ENCODE measurements at regions not wholly inside any gene's neighbourhood (a gene's known extent, or its start where the extent isn't known, plus 50 kb on each side); places are given as distances from the start of the nearest gene placed in this dataset.

GRCh38 chr1:104929280-104929679, 1179.6 kb downstream of the AMY1C start:
- no peaks in the 10 kb centered on the region for H3K4me1 ChIP-seq (ENCODE audit: control insufficient read depth, insufficient read depth, low read length)
- DNase-seq (ENCODE audit: low read depth, low spot score) (no peak), ATAC-seq (no peak)
- no peak overlapping the region for H3K27ac ChIP-seq (ENCODE audit: low read length)
- no peaks in the 10 kb centered on the region for H3K27me3 ChIP-seq (ENCODE audit: control insufficient read depth, insufficient read depth, low read length)
- H3K9me3 ChIP-seq (ENCODE audit: control insufficient read depth, insufficient read depth, low read depth, low read length), result no peaks in the 10 kb centered on the region
- no peaks in the 10 kb centered on the region for H3K36me3 ChIP-seq (ENCODE audit: control insufficient read depth, insufficient read depth, low read length)
- H3K4me3 ChIP-seq (ENCODE audit: low read depth in 2 of 2, low read length in 2 of 2), result no peak overlapping the region
- in situ Hi-C loops (cut with HindIII; ENCODE audit: low pct_unique_long_range_greater_than_20kb, low sequenced_read_pairs) (no loop called here), intact Hi-C loops (cut with micrococcal nuclease; ENCODE audit: unreplicated experiment) (no loop called here)
- no TSS peak for BruUV-seq (replicated peaks)
- ChIA-PET CTCF (no interaction called here), POLR2A (no interaction called here)
- TF ChIP-seq TCF7L2 (IDR thresholded peaks at IDR 0.05; ENCODE audit: low read depth, low read length), result no peak
- TF ChIP-seq POLR2AphosphoS5 (IDR thresholded peaks at IDR 0.05; ENCODE audit: low read depth, low read length), result no peak
- TF ChIP-seq, protein P1, sequence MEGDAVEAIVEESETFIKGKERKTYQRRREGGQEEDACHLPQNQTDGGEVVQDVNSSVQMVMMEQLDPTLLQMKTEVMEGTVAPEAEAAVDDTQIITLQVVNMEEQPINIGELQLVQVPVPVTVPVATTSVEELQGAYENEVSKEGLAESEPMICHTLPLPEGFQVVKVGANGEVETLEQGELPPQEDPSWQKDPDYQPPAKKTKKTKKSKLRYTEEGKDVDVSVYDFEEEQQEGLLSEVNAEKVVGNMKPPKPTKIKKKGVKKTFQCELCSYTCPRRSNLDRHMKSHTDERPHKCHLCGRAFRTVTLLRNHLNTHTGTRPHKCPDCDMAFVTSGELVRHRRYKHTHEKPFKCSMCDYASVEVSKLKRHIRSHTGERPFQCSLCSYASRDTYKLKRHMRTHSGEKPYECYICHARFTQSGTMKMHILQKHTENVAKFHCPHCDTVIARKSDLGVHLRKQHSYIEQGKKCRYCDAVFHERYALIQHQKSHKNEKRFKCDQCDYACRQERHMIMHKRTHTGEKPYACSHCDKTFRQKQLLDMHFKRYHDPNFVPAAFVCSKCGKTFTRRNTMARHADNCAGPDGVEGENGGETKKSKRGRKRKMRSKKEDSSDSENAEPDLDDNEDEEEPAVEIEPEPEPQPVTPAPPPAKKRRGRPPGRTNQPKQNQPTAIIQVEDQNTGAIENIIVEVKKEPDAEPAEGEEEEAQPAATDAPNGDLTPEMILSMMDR (IDR thresholded peaks at IDR 0.05), result no peak
- TF ChIP-seq, protein P2, sequence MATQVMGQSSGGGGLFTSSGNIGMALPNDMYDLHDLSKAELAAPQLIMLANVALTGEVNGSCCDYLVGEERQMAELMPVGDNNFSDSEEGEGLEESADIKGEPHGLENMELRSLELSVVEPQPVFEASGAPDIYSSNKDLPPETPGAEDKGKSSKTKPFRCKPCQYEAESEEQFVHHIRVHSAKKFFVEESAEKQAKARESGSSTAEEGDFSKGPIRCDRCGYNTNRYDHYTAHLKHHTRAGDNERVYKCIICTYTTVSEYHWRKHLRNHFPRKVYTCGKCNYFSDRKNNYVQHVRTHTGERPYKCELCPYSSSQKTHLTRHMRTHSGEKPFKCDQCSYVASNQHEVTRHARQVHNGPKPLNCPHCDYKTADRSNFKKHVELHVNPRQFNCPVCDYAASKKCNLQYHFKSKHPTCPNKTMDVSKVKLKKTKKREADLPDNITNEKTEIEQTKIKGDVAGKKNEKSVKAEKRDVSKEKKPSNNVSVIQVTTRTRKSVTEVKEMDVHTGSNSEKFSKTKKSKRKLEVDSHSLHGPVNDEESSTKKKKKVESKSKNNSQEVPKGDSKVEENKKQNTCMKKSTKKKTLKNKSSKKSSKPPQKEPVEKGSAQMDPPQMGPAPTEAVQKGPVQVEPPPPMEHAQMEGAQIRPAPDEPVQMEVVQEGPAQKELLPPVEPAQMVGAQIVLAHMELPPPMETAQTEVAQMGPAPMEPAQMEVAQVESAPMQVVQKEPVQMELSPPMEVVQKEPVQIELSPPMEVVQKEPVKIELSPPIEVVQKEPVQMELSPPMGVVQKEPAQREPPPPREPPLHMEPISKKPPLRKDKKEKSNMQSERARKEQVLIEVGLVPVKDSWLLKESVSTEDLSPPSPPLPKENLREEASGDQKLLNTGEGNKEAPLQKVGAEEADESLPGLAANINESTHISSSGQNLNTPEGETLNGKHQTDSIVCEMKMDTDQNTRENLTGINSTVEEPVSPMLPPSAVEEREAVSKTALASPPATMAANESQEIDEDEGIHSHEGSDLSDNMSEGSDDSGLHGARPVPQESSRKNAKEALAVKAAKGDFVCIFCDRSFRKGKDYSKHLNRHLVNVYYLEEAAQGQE (IDR thresholded peaks at IDR 0.05; ENCODE audit: insufficient read depth in 1 of 2, low read depth in 2 of 2, low read length in 1 of 2), result no peak
- TF ChIP-seq SIN3A (IDR thresholded peaks at IDR 0.05; ENCODE audit: borderline replicate concordance, insufficient read depth, low read depth, low read length), result no peak

- Histone ChIP-seq H3K4me1 (ENCODE audit: control insufficient read depth, insufficient read depth, low read length) (no peaks in the 10 kb centered on the region), H3K9me3 (ENCODE audit: control insufficient read depth, insufficient read depth, low read depth, low read length) (no peaks in the 10 kb centered on the region), H3K36me3 (ENCODE audit: control insufficient read depth, insufficient read depth, low read length) (no peaks in the 10 kb centered on the region), H3K27me3 (ENCODE audit: control insufficient read depth, insufficient read depth, low read length) (no peaks in the 10 kb centered on the region), H3K27ac (ENCODE audit: low read length) (no peak overlapping the region), H3K4me3 (ENCODE audit: low read depth in 2 of 2, low read length in 2 of 2) (no peak overlapping the region)
- TF ChIP-seq TCF7L2 (IDR thresholded peaks at IDR 0.05; ENCODE audit: low read depth, low read length) (no peak), POLR2AphosphoS5 (IDR thresholded peaks at IDR 0.05; ENCODE audit: low read depth, low read length) (no peak), SIN3A (IDR thresholded peaks at IDR 0.05; ENCODE audit: borderline replicate concordance, insufficient read depth, low read depth, low read length) (no peak)
- TF ChIP-seq, protein P1 (IDR thresholded peaks at IDR 0.05), result no peak
- TF ChIP-seq, protein P2 (IDR thresholded peaks at IDR 0.05; ENCODE audit: insufficient read depth in 1 of 2, low read depth in 2 of 2, low read length in 1 of 2), result no peak
- intact Hi-C loops (cut with micrococcal nuclease; ENCODE audit: unreplicated experiment) (no loop called here), in situ Hi-C loops (cut with HindIII; ENCODE audit: low pct_unique_long_range_greater_than_20kb, low sequenced_read_pairs) (no loop called here)
- no TSS peak for BruUV-seq (replicated peaks)
- ChIA-PET CTCF (no interaction called here), POLR2A (no interaction called here)
- no peak for DNase-seq (ENCODE audit: low read depth, low spot score)
- ATAC-seq, result no peak
Measured at GRCh38 chr1:104932030-104932915, 1182.6 kb downstream of the AMY1C start.

Data from Panc1 (cell line).